ENCODE measurements at regions not wholly inside any gene's neighbourhood (a gene's known extent, or its start where the extent isn't known, plus 50 kb on each side); places are given as distances from the start of the nearest gene placed in this dataset.

DNA sequence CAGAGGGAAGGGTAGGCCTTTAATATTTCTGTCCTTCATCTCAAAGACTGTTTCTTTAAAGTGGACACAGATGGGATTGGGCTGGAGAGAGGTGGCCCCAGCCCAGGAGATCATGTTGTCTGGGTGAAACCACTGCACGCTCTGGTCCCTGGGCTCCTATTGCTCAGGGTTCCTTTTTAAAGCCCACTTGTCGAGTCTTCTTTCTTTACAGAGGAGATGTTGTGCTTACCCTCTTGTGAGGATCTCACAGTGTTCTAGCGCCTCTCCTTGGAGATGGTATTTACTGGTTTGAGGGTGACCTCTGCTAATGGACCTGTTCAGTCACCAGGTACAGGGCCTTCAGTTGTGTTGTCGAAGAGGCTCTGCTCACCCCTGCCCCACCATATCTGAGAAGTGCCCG is 128.4 kb downstream of the TM9SF2 start:
- Histone ChIP-seq H3K9me3 (ENCODE audit: control insufficient read depth, low read depth, low read length) (peaks cover 8% of the 10 kb centered on the region), H3K4me1 (ENCODE audit: control insufficient read depth, insufficient read depth, low read length) (no peaks in the 10 kb centered on the region), H3K36me3 (ENCODE audit: control insufficient read depth, insufficient read depth, low read length) (no peaks in the 10 kb centered on the region), H3K27ac (ENCODE audit: low read length) (no peak overlapping the region), H3K27me3 (ENCODE audit: control insufficient read depth, insufficient read depth, low read length) (no peaks in the 10 kb centered on the region), H3K4me3 (ENCODE audit: low read length) (no peak overlapping the region)
- 100% methylated on average over 1 of the region's 5 CpGs for WGBS (ENCODE audit: insufficient coverage, low lambda C conversion rate)
- DNase-seq, result no peak

DNA sequence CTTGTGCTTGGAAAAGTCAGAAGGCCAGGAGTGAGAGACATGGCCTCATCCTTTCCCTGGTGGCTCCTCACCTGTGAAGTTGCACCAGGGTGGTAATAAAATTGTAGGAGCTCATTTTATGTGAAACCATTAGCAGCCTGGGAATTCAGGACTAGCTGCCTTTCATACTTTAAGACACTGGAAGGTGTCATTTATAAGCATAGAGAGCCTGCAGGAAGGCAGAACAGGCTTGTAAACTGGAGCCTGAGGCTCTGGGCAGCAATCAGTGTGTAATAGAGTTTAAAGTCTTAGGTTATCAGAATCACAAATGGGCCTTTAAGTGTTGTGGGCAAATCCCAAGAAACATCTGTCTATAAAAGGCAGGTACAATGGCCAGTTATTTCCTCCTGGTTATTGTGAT is 127.2 kb downstream of the TM9SF2 start:
- Histone ChIP-seq H3K27ac (ENCODE audit: low read length) (no peak overlapping the region), H3K36me3 (ENCODE audit: control insufficient read depth, insufficient read depth, low read length) (no peaks in the 10 kb centered on the region), H3K27me3 (ENCODE audit: control insufficient read depth, insufficient read depth, low read length) (no peaks in the 10 kb centered on the region), H3K4me1 (ENCODE audit: control insufficient read depth, insufficient read depth, low read length) (no peaks in the 10 kb centered on the region), H3K9me3 (ENCODE audit: control insufficient read depth, low read depth, low read length) (peaks cover 8% of the 10 kb centered on the region), H3K4me3 (ENCODE audit: low read length) (no peak overlapping the region)
- DNase-seq, result no peak

DNA sequence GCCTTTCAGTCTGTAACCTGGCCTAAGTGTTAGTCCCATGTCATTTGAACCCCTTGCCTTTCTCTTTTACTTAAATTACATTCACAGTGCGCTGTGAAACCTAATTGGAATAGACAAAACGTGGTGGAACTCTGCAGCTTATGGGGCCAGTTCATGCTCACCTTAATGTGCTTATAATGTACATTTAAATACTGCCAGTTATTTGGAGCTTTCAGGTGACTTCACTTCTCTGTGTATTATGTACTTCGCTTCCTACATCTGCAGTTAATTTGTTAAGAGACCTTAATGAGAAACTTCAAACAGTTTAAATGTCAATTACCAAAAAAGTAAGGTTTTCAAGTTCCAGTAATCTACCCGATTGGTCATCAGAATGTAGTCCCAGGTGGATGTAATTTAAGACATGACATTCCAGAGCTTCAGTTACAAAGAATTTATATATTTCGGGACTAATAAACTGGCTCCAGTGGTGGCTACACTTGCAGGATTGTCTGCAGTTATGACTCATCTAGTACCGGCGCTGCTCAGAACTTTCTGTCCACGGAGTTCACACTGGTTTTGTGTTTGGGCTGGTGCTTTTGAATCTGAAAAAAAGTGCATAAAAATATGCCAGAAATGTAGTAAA is 125.3 kb downstream of the TM9SF2 start:
- Histone ChIP-seq H3K4me1 (ENCODE audit: control insufficient read depth, insufficient read depth, low read length) (no peaks in the 10 kb centered on the region), H3K27me3 (ENCODE audit: control insufficient read depth, insufficient read depth, low read length) (no peaks in the 10 kb centered on the region), H3K27ac (ENCODE audit: low read length) (no peak overlapping the region), H3K36me3 (ENCODE audit: control insufficient read depth, insufficient read depth, low read length) (no peaks in the 10 kb centered on the region), H3K9me3 (ENCODE audit: control insufficient read depth, low read depth, low read length) (no peaks in the 10 kb centered on the region), H3K4me3 (ENCODE audit: low read length) (no peak overlapping the region)
- 83% methylated on average over 3 of the region's 8 CpGs for WGBS (ENCODE audit: insufficient coverage, low lambda C conversion rate)
- DNase-seq, result no peak

DNA sequence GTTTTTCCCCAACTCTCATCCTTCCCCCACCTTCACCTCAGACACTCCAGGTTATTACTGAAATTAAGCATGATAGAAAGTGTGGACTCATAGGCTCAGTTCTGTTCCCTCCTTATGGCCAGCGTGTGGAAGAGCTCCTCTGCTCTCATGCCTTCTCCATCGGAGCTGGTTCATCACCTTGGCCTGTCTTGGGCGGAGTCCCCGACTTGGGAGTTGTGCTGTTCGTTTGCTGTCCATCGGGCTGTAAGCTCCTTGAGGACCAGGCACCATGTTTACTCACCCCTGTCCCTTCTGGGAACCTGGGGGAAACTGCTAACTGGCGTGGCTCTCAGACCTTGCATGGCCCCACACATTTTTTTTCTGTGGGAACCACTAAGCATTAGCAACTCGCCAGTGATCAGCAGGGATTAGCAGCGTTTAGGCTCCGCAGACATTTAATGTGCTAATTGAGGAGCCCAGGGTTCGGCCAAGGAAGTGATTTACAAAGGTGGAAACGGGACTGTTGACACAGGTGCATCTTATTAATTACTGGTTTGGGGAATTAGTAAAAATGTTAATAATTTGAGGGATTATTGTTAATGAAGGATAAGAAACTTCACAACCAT is 123.8 kb downstream of the TM9SF2 start:
- no peaks in the 10 kb centered on the region for H3K4me1 ChIP-seq (ENCODE audit: control insufficient read depth, insufficient read depth, low read length)
- no peak for DNase-seq
- H3K27ac ChIP-seq (ENCODE audit: low read length), result no peak overlapping the region
- H3K36me3 ChIP-seq (ENCODE audit: control insufficient read depth, insufficient read depth, low read length), result no peaks in the 10 kb centered on the region
- no peaks in the 10 kb centered on the region for H3K9me3 ChIP-seq (ENCODE audit: control insufficient read depth, low read depth, low read length)
- no peaks in the 10 kb centered on the region for H3K27me3 ChIP-seq (ENCODE audit: control insufficient read depth, insufficient read depth, low read length)
- H3K4me3 ChIP-seq (ENCODE audit: low read length), result no peak overlapping the region
- 60% methylated on average over 1 of the region's 12 CpGs for WGBS (ENCODE audit: insufficient coverage, low lambda C conversion rate)

DNA sequence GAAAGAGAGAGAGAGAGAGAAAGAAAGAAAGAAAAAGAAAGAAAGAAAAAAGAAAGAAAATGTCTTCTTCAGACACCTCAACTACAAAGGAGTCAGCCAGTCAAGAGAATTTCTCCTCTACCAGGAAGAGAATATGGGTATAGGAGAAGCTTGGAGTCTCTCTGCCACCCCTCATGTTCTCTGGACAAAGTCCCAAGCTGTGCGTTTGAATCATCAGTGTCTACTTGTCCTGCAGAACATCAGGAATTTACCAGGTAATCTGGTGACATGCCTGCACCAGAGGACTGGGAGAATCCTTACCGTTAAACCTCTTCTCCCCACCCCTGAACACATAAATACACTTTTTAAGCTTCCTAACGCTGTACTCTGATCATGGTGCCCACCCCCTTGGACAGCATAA is 119.5 kb downstream of the TM9SF2 start:
- Histone ChIP-seq H3K4me3 (ENCODE audit: low read length) (no peak overlapping the region), H3K36me3 (ENCODE audit: control insufficient read depth, insufficient read depth, low read length) (no peaks in the 10 kb centered on the region), H3K27ac (ENCODE audit: low read length) (no peak overlapping the region), H3K27me3 (ENCODE audit: control insufficient read depth, insufficient read depth, low read length) (no peaks in the 10 kb centered on the region), H3K9me3 (ENCODE audit: control insufficient read depth, low read depth, low read length) (no peaks in the 10 kb centered on the region), H3K4me1 (ENCODE audit: control insufficient read depth, insufficient read depth, low read length) (no peaks in the 10 kb centered on the region)
- WGBS (ENCODE audit: insufficient coverage, low lambda C conversion rate), result no CpG with 5 or more reads among the region's 3 CpGs
- DNase-seq, result no peak

DNA sequence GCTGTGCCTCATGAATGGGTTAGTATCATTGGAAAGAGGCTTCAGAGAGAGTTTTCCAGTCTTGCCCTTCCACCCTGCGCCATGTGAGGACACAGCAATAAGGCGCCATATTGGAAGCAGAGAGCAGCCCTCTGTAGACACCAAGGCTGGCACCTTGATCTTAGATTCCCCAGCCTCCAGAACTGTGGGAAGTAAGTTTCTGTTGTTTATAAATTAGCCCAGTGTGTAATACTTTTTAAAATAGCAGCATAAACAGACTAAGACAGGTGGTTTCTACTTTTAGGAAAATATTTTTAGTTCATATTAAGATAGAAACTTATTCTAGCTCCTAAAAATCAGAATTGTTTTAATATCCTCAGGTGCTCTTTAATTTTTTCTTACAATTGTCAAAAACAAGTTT is 117.9 kb downstream of the TM9SF2 start:
- no peak overlapping the region for H3K27ac ChIP-seq (ENCODE audit: low read length)
- no peaks in the 10 kb centered on the region for H3K4me1 ChIP-seq (ENCODE audit: control insufficient read depth, insufficient read depth, low read length)
- H3K27me3 ChIP-seq (ENCODE audit: control insufficient read depth, insufficient read depth, low read length), result no peaks in the 10 kb centered on the region
- H3K9me3 ChIP-seq (ENCODE audit: control insufficient read depth, low read depth, low read length), result no peaks in the 10 kb centered on the region
- H3K4me3 ChIP-seq (ENCODE audit: low read length), result no peak overlapping the region
- no peaks in the 10 kb centered on the region for H3K36me3 ChIP-seq (ENCODE audit: control insufficient read depth, insufficient read depth, low read length)
- WGBS (ENCODE audit: insufficient coverage, low lambda C conversion rate), result no CpG with 5 or more reads among the region's 2 CpGs
- no peak for DNase-seq

DNA sequence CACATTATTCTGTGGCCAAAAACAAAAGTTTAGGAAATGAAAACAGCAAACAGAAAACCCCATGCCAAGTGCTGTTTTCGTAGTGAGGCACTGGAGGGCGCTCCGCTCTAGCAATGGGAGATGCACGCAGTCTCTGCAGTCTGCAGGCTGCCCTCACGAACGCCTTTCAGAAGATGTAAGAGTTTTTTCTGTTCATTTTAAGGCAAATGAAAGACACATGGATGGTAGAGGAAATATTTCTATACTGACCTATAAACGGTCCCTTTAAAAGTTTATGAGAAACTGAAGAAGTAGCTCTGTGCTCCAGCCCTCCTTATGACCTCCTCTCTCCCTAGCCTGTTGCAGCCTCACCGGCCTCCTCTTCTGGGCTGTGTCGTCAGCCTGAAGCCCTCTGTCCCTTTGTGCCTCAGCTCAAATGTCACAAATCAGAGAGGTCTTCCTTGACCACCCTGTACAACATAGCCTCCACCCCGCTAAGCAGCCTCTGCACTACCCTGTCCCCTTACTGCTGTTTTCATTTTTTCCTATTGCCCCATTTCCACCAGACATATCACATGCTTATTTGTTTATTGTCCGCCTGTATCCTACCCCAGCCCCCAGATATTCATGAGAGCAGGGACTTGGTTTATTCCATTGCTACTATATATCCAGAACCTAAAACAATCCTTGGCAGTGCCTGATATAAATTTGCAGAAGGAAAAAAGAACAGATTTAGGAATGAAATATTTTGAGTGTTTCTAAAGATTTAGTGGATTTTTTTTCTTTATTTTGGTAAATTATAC is 116.4 kb downstream of the TM9SF2 start:
- Histone ChIP-seq H3K4me1 (ENCODE audit: control insufficient read depth, insufficient read depth, low read length) (no peaks in the 10 kb centered on the region), H3K27me3 (ENCODE audit: control insufficient read depth, insufficient read depth, low read length) (no peaks in the 10 kb centered on the region), H3K9me3 (ENCODE audit: control insufficient read depth, low read depth, low read length) (no peaks in the 10 kb centered on the region), H3K36me3 (ENCODE audit: control insufficient read depth, insufficient read depth, low read length) (no peaks in the 10 kb centered on the region), H3K4me3 (ENCODE audit: low read length) (no peak overlapping the region), H3K27ac (ENCODE audit: low read length) (no peak overlapping the region)
- 83% methylated on average over 2 of the region's 11 CpGs for WGBS (ENCODE audit: insufficient coverage, low lambda C conversion rate)
- no peak for DNase-seq

DNA sequence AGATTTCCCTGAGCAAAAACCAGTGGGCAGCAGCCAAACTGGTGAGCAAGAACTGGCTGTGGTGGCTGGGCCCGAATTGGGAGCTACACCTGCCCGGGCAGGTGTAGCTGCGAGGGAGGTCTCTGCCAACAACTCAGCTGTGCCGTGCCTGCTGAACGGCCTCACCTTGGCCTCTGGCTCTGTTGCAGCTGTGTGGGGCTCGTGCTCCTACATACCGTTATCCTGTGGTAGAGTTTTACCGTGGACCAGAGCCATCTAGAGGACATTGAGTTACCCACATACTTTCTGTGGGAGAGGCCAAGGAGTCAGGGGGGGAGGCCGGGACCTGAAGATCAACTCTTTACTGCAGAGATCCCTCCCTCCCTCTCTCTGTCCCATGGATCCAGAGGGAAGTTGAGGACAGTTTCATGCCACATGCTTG is 113.2 kb downstream of the TM9SF2 start:
- DNase-seq, result peak; percentile 43 to 46
- H3K27me3 ChIP-seq (ENCODE audit: control insufficient read depth, insufficient read depth, low read length), result no peaks in the 10 kb centered on the region
- no peak overlapping the region for H3K27ac ChIP-seq (ENCODE audit: low read length)
- H3K36me3 ChIP-seq (ENCODE audit: control insufficient read depth, insufficient read depth, low read length), result no peaks in the 10 kb centered on the region
- H3K4me3 ChIP-seq (ENCODE audit: low read length), result no peak overlapping the region
- WGBS (ENCODE audit: insufficient coverage, low lambda C conversion rate), result no CpG with 5 or more reads among the region's 9 CpGs
- H3K4me1 ChIP-seq (ENCODE audit: control insufficient read depth, insufficient read depth, low read length), result no peaks in the 10 kb centered on the region
- no peaks in the 10 kb centered on the region for H3K9me3 ChIP-seq (ENCODE audit: control insufficient read depth, low read depth, low read length)
